Stimulated activated CD8-positive, alpha-beta memory T cell treated with anti-CD3 and anti-CD28 coated beads, Interleukin-12 subunit alpha, Interleukin-12 subunit beta, amount 100 ng/mL, for 1 hour (primary cell): ENCODE measurements at regions not wholly inside any gene's neighbourhood (a gene's known extent, or its start where the extent isn't known, plus 50 kb on each side); places are given as distances from the start of the nearest gene placed in this dataset.

ENCODE experiments used
- DNase-seq: peaks from one replicate; pipeline ENCODE4 v3.0.0-alpha.2; 2020; ENCODE audit warnings: low read depth

DNA sequence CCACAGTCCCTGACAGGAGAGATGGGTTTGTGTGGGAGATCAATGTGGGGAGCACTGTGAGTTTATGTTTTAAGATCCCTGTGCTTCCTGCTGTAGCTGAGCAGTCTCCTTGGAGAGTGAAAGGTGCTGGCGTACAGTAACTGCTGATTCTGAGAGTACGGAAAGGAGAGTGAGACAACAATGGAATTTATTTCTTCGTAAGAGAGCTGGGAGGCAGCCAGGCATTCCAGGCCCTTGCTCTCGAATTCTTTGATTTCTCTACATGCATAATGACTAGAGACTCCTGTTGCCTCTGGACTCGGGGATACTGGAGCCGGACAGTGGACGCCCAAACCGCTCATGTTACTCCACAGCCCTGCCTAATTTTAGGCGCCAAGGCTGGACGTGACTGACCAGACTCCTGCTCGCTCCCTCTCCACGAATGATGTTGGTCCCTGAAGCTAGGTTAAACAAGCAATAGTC lies 131.0 kb upstream of the PHACTR1 start:
- no peak for DNase-seq

DNA sequence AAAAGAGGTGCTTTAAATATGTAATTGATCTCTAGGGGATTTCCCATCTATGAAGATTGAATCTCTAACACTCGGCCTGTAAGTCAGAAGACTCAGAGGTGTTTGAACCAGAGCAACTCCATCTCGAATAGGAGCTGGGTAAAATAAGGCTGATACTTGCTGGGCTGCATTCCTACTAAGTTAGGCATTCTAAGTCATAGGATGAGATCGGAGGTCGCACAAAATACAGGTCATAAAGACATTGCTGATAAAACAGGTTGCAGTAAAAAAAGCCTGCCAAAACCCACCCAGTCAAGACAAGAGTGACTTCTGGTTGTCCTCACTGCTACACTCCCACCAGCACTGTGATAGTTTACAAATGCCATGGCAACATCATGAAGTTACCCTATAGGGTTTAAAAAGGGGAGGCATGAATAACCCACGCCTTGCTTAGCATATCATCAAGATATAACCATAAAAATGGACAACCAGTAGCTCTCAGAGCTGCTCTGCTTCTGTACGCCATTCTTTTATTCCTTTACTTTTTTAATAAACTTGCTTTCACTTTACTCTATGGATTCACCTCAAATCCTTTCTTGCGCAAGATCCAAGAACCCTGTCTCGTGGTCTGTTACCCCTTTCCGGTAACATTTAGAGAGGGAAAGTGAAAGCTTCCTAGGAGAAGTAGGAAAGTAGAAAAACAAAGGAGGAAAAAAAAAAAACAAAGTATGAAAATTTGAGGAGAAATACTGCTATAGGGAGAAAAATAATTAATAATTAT lies 129.7 kb upstream of the PHACTR1 start:
- no peak for DNase-seq

DNA sequence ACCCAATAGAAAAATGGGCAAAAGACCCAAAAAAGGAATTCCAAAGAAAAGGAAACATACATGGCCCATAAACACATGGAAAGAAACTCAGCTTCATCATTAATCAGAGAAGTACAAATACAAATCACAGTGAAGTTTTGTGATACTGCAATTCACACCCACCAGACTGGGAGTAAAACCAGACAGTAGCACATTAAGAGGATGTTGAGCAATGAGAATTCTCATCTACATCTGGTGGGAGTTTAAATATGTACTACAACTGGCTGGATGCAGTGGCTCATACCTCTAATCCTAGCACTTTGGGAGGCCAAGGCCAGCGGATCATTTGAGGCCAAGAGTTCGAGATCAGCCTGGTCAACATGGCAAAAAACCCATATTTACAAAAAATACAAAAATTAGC lies 125.7 kb upstream of the PHACTR1 start:
- no peak for DNase-seq

DNA sequence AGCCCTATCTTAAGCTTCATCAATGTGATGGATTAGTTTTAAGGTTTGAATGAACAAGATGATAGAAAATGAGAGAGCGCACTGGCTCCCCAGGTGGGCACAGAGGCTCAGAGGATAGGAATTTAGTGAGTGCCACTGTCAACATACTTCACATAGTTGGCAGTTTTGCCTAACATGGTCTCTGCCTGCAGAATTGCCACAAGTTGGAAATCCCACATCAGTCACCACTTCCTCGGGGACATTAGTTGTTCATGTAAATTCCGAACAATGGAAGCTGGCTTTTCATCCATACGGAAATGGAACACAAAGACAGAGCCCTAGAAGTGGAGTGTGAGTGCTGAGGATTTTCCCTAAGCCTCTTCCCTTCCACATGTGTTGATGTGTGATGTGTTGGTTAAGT lies 123.9 kb upstream of the PHACTR1 start:
- no peak for DNase-seq

DNA sequence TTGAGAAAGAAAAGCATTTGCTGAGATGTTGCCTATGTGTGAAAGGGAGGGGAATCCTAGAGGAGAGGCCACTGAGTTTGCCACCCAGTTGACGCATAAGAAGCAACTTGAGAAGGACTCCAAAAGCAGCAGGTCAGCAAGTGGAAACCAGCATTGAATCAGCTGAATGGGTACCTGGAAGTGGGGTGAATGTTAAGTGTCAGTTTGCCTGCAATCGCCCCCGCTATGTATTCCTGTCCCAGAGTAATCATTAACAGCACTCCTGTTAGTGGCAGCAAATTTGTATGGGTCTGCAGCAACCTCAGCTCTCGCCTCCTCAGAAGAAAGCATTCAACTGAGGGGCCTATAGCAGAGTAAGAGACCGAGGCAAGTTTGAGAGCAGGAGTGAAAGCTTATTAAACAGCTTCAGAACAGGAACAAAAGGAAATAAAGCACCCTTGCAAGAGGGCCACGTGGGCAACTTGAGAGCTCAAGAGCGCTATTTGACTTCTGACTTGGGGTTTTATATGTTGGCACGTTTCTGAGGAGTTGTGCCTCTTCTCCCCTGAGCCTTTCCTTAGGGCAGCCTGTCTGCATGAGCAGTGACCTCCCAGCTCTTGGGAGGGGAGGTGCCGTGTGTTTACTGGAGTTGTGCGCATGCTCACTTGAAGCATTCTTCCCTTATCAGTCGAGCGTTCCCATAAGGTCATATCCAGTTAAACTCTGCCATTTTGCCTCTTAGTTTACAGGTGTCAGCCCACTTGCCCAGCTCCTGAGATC lies 122.6 kb upstream of the PHACTR1 start:
- no peak for DNase-seq

DNA sequence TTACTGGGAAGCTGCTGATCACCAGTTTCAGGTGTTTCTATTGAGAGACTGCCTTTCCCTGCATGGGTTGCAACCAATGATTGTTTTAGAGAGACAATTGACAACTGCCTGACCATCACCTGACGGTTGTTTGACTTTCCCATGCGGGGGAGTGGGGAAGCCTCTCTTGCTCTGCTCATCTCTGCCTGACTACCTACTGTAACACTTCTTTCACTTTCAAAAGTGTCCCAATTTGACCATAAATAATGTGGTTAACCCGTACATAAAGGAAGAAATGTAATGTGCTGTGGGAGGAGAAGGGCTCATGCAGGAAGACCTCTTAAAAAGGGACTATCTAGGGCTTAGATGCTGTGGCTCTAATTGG lies 122.1 kb upstream of the PHACTR1 start:
- no peak for DNase-seq

DNA sequence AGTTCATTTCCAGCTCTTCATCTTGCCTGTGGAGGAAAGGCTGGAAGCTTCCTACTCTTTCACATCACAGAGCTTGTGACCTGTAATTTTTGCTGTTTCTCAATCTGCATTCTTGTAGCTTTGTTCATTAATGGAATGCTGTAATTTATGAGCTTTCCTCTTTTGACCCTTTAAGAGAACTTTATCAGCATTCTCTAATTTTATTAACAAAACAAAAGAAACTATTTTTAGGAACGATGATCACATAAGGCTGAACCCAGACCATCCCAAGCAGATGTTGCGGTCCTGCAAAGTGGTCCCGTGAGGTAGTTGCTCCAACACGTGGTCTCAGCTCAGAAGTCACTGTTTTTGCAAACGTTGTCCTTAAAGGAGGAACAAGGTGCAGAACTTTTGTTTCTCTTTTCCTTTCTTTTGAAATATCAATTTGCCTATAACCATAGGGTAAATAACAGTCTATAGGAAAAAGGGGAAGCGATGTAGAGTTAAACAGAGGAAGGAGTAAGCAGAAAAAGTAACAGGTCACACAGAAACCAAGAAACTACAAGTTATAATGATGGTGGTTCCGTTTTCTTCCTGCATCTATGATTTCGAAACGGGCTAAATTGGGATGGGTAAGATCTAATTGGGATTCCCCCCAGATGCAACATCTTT lies 121.3 kb upstream of the PHACTR1 start:
- no peak for DNase-seq

DNA sequence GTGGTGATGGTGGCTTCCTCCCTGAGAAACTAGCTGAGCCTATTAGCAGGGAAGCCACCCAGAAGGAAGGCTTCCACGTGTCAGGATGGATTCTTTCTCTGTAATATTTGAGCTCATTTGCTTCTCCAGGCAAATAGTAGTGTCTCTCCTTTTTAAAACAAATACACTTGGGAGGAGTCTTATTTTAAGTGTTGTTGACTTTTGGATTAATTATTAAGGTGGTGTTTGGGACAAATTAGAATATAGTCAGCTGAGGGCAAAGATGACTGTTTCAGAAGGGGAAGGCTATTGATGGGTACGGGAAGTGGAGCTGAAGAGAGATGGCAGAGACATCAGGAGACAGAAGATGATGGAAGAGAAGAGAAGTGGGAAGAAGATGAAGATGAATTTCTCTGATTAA lies 119.8 kb upstream of the PHACTR1 start:
- no peak for DNase-seq

DNA sequence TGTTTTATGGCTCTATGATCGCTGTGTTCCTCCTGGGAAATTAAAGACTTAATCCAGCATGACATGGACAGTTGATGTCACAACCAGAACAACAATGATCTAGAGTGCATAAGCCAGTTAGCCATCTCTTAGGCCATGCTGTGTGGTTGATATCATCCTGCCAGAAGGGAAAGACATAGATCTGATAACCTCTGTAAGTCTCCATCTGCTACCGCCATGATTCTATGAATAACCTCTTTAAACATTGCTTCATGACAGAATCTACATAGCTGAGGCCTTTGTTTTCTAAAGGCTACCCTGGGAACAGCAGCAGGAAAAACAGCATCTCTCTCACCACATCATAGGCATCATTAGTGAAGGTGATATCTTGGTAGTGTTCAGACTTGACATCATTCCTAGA lies 117.6 kb upstream of the PHACTR1 start:
- DNase-seq: no peak

DNA sequence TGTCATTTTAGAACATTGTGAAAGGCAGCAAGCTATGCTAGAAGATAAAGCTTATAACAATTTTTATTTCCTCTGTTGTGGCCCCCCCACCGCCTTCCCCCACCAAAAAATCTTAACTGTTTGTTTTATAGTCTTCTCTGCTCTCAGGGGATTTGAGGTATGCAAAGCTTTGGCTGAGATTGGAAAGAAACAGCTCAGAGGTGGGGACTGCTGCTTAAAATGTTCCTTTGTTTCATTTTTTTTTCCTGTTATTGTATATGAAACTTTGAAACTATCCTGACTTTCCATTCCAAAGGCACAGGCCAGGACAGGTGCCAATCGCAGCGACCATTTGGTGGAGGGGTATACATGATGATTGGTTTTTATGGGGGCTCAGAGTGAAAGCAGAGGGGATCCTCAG lies 114.7 kb upstream of the PHACTR1 start:
- DNase-seq: no peak

DNA sequence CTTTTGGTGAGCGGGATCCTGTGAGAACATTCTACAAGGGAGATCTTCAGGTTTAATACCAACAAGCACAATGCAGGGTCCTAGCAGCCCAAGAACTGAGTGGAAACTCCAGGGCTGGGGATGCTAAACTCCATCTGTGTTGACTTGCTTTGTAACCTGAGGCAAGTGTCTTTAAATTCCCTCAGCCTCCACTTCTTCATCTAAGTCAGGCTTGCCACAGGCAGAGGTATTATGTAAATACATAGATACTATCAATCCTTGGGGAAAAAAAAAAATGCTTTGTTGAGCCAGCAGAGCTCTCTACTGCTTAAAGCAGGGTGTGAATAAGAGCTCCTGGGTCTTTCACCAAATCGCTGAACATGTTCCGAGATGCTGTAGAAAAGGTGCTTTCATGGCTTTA lies 114.2 kb upstream of the PHACTR1 start:
- DNase-seq: no peak

DNA sequence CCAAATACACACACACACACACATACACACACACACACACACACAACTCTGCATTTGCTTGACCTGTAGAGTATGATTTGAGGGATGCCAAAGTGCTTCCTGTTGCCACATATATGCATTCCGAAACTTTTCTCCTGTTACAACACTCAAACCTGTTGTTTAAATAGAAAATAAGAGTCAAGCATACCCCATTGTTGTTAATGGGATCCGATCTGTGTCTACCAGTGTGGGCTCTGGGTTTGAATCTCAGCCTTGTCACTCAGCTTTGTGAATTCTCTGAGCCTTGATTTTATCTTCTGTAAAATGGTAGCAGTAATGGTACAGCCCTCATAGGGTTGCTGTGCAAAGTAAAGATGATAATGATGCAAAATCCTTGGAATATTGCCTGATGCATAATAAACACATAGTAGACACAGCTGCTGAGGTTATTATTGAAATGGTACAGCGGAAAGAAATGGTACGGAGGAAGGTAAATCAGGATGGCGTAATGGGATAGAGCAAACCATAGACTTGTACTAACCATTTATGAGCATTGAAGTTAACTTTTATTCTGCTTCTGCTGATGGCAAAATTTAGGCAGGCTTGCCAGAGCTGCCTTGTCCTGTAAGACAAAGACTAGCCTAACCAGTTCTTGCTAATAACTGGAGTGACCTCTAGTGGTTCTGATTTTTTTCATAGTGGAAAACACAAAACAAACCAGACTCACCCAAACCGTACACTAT lies 113.5 kb upstream of the PHACTR1 start:
- DNase-seq: no peak

DNA sequence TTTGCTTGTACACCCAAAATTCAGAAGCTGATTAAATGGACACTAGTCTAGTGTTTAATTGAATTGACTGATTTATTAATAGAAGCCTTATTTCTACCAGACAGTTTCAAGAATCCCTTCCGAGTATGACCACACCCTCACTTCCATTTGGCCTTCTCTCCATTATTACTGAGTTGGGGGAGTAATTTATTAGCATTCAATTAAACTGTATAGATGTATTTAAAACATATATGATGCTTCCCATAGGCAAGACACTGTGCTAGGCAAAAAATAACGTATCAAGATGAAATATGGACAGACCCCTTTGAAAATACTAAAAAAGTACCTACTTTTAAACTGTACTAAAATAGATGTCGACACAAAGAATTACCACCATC lies 112.9 kb upstream of the PHACTR1 start:
- no peak for DNase-seq

DNA sequence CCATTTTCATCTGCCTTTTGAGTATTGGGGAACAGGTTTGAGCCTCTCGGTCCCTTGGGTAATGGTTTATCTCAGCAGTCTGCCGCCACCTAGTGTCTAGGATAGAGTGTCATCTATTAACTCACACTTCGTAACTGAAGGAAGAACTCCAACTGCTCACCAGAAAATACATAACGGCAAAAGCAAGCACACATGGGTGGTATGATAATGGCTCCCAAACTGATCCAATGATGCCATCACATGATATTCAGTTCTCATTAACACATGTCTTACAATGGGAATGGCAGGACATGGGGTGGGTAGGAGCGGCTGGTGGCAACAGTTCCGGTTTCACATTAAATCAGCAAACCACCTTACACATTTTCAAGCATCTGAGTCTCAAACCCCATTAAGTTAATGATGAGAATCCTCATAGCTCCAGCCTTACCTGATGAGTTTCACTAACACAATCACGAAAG lies 110.7 kb upstream of the PHACTR1 start:
- DNase-seq: peak; percentile 3

DNA sequence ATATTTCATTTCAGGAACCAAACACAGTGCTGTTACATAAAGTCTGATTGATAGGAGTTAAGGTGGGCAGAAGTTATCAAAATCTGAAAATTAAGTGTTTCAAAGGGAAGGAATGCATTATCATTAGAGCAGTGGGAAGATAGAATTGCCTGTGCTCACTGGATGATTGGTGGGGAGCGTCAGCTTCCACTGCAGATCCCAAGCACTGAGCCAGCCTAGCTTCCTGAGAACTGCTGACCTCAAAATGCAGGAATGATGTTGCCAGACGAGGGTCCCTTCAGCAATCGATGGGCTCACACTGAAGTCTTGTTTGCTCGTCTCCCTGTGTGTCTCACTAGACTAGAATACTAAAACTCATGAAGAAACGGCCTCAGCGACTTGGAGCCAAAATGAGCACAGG lies 110.0 kb upstream of the PHACTR1 start:
- no peak for DNase-seq

DNA sequence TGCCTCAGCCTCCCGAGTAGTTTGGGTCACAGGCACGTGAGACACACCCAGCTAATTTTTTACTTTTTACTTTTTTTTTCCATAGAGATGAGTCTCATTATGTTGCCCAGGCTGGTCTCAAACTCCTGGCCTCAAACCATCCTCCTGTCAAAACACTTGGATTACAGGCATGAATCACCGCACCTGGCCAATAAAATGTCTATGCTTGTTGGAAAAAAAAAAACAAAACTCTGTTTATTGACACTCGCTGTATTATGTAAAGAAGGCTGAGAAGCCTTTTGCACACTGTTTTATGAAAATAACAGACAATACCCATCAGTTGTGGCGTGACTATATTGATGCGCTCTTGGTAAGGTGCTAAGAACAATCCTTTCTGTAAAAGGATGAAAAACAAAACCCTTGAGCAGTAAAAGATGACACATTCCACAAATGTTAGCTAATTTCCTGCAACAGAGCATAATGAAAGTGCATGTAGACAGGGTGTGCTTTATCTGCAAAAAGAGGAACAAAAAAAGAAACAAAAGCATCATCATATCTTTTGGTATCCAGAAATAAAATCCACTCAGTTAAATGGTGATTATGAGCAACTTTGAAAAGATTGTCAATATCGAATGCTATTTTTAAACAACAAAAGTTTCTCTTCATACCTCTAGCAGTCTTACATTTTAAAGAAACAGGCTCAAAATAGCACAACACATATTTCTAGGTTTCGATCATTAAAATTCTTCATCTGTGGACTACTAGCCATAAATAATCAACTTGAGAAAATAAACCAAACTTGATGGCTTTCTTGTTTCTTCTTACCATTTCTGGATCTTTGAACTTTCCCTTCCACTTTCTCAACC lies 108.3 kb upstream of the PHACTR1 start:
- DNase-seq: no peak

DNA sequence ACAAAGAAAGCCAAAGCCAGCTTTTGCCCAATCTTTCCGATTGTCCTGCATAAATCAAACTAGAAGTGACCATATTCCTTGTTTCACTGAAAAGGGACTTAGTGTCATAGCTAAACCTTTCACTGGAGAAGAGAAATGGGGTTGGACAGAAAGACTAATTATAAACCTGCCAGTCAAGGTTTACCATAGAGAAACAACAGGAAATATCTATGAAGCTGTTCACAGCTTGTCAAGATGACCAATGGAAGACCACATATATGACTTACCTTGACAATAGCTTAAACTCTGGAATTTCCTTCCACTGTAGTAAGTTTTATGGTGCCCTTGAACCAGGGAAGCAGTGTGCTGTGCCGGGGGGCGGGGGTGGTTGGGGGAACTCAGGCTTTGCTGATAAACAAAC lies 107.7 kb upstream of the PHACTR1 start:
- no peak for DNase-seq

DNA sequence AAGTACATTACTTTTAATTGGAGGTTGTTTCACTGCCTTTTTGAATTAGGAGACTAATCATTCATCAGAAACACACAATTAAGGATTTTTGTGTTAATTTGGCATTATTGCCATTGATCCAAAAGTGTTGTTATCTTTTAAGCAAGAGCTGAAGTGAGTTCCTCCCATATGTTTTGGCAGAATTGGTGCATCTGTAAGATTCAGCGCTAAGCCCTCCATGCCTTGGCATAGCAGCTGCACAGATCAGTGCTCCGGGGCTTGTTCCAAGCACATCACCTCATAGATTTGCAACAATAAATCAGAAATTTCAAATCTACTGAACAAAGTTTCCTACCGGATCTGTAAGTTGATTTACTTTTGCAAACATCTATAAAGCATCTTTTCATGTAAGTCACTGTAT lies 106.8 kb upstream of the PHACTR1 start:
- no peak for DNase-seq

DNA sequence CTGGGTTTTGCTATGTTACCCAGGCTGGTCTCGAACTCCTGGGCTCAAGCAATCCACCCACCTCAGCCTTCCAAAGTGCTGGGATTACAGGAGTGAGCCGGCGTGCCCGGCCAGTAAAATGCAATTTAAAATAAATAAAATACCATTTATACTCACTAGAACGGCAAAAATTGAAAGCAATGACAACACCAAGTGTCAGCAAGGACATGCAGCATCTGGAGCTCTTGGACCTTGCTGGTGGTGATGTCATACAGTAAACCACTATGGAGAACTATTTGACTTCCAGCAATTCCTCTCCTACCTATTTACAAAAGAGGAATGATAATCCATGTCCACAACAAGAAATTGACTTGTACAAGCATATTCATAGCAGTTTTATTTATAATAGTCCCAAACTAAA lies 105.7 kb upstream of the PHACTR1 start:
- DNase-seq: no peak

DNA sequence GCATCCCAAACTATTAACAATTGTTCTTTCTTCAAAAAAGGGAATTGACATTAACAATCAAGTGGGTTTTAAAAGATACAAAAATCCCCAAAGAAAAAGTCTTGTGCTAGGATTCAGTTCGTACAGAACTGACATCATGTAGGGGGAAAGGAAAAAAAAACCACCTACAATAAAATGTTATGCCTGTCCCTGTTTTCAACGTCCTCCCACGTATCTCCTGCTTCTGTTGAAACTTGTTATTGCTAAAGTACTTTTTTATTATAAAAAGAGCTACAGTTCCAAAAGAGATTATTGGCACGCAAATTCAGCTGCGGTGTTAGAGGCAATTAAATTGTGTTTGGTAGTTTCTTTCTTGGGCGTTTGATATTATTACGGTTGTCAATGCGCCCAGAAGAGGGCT lies 102.8 kb upstream of the PHACTR1 start:
- DNase-seq: no peak

DNA sequence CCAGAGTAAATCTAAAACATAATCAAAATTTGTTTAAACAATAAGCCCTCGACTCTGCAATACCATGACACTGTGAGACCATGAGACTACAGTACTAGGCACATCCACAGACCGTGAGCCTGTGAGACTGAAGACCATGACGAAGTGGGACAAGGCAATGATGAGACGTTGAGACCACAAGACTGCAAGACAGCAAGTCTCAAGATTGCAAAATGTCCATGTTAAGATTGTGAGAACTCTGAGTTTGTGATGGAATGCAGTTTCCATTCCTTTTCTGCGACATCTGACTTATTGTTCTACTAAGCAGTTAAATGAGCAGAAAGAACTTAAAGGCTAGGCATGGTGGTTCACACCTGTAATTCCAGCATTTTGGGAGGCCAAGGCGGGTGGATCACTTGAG lies 102.1 kb upstream of the PHACTR1 start:
- no peak for DNase-seq

DNA sequence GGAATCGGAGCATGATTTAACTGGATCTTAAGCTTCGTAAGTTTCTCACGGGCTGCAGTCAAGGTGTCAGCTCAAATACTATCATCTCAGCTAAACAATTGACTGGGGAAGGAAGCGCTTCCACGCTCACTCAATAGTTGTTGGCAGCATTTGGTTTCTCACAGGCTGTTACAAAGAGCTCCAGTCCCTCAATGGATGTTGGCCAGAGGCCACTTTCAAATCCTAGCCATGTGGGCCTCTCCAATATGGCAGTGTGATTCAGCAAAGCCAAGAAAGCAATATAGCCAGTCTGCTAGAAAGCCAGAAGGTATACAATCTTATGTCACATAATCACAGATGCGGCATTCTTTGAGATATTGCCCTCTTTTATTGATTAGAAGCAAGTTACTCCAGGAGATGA lies 98.3 kb upstream of the PHACTR1 start:
- no peak for DNase-seq
